Transverse colon (tissue), 4 donors: ENCODE measurements at regions not wholly inside any gene's neighbourhood (a gene's known extent, or its start where the extent isn't known, plus 50 kb on each side); places are given as distances from the start of the nearest gene placed in this dataset.

Experiments
- DNase-seq: peaks from one replicate; pipeline ENCODE4 v3.0.0-alpha.2; 2019
- H3K27ac ChIP-seq, 4 donors: fragments of 200-600 bp; sonication (generic); 2 replicates each; pipeline ENCODE4 v1.5.1; 2016 to 2018; ENCODE audit warnings: inconsistent platforms in 4 of 4
- H3K27me3 ChIP-seq: fragments of 200-600 bp; sonication (generic); 2 replicates; pipeline ENCODE4 v1.5.1; 2017; ENCODE audit warnings: inconsistent platforms
- H3K36me3 ChIP-seq, 4 donors: fragments of 200-600 bp; sonication (generic); 2 replicates each; pipeline ENCODE4 v1.5.1; 2017 to 2019; ENCODE audit warnings: inconsistent platforms in 4 of 4
- H3K4me1 ChIP-seq, 4 donors: fragments of 200-600 bp; sonication (generic); 2 replicates each; pipeline ENCODE4 v1.5.1; 2017 to 2020; ENCODE audit warnings: inconsistent platforms in 4 of 4
- H3K4me3 ChIP-seq, 4 donors: fragments of 200-600 bp; sonication (generic); 1 replicate in 1 of 4; 2 replicates in 3 of 4; pipeline versions ENCODE4 v1.5.1 to v1.6.1; 2017 to 2019; ENCODE audit warnings: inconsistent platforms in 4 of 4
- H3K9me3 ChIP-seq, 2 donors: fragments of 200-600 bp; sonication (generic); 2 replicates each; pipeline ENCODE4 v1.5.1; 2017 to 2019; ENCODE audit warnings: inconsistent platforms in 2 of 2
- EP300 ChIP-seq: sonication (generic); formaldehyde crosslinking; IDR thresholded peaks from one replicate; pipeline ENCODE4 v1.6.1; 2017; ENCODE audit warnings: antibody characterized with exemption, low read depth
- POLR2A ChIP-seq: fragments of 450-650 bp; IDR thresholded peaks from one replicate; pipeline ENCODE4 v1.6.1; 2016; ENCODE audit warnings: antibody characterized with exemption, mild to moderate bottlenecking, moderate library complexity
- POLR2AphosphoS5 ChIP-seq, 3 donors: sonication (generic); formaldehyde crosslinking; IDR thresholded peaks; one replicate each; pipeline ENCODE4 v1.6.1; 2016; ENCODE audit warnings: antibody characterized with exemption in 3 of 3
- WGBS, 2 donors: methylation state at CpG; one replicate each; pipeline ENCODE4 v1.1.5; 2018; ENCODE audit warnings: low coverage in 1 of 2; 5-methylcytosine and 5-hydroxymethylcytosine counted together
- in situ Hi-C, 4 donors: fragments of 200-750 bp; cut with MboI; loops; one replicate each; pipeline versions ENCODE4 v1.15.0 to v1.15.1; 2017; ENCODE audit warnings: low sequenced_read_pairs in 3 of 4, low pct_ligation_motif_present in 1 of 4, low pct_unique_long_range_greater_than_20kb in 1 of 4
- intact Hi-C: fragments of 100-400 bp; cut with DNase I; formaldehyde crosslinking; loops from one replicate; pipeline ENCODE4 v1.15.1; 2023; ENCODE audit warnings: low total_unique reads
- TF ChIP-seq, protein P1 (sequence below), 5 experiments: fragments of 200-600 bp in 3 of 5; fragments of 450-650 bp in 2 of 5; sonication (generic) in 3 of 5; IDR thresholded peaks; 1 replicate in 2 of 5; 2 replicates in 3 of 5; pipeline ENCODE4 v1.5.1; 2016 to 2017; ENCODE audit warnings: antibody characterized with exemption in 5 of 5, inconsistent platforms in 3 of 5, mild to moderate bottlenecking in 2 of 5, moderate library complexity in 1 of 5

DNA sequence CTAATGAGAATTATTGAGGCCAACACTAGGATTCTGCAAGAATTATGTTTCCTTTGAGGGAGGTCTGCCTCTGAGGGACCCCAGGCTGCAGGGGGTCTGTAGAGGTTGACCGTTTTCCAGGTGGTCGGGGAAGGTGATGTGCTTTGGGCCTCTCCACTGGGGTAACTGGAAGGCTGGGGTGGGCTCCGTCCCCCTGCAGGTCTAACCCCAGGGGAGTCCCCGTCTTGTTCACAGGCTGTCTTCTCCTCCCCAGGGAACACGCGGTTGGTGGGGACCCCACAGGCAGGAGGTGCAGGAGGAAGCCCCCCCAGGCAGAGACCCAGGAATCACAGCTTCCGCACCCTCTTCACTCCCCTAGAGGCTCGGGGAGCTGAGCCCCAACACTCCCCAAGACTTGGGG is 726.4 kb downstream of the BRD1 start:
- no peak for DNase-seq
- Histone ChIP-seq H3K4me1 (no peaks in the 10 kb centered on the region), H3K9me3 (no peaks in the 10 kb centered on the region), H3K4me3 (no peak overlapping the region), H3K27me3 (peaks cover 10% of the 10 kb centered on the region), H3K36me3 (no peaks in the 10 kb centered on the region), H3K27ac (no peak overlapping the region)
- intact Hi-C loops (no loop called here), in situ Hi-C loops (no loop called here)
- 77% methylated on average over 8 of the region's 8 CpGs; no CpG with 5 or more reads in 1 of the 2 donors for WGBS, 2 donors
- TF ChIP-seq POLR2AphosphoS5 (IDR thresholded peaks at IDR 0.05) (no peak), EP300 (no peak)

DNA sequence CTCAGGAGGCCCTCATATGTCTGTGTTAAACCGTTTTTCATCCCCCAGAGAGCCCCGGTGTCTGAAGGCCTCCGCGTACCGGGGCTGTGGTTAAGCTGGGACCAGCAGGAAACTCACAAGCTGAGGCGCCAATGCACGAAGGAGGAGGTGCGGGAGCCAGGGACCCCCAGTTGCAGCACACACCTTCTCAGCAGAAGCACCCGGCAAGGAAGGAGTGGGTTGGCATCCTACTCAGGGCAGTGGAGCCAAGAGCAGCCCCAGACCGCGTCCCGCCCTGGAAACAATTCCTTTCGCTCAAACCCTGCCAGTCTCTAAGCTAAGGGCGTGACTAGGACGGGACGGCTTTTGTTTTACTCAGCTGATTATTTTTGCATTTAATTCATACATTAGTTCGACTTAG is 726.9 kb downstream of the BRD1 start:
- in situ Hi-C loops, result no loop called here
- Histone ChIP-seq H3K4me3 (no peak overlapping the region), H3K27ac (no peak overlapping the region), H3K4me1 (no peaks in the 10 kb centered on the region), H3K27me3 (peaks cover 8% of the 10 kb centered on the region), H3K36me3 (no peaks in the 10 kb centered on the region), H3K9me3 (no peaks in the 10 kb centered on the region)
- TF ChIP-seq POLR2A (no peak), EP300 (no peak), POLR2AphosphoS5 (IDR thresholded peaks at IDR 0.05) (no peak)
- TF ChIP-seq, protein P1, sequence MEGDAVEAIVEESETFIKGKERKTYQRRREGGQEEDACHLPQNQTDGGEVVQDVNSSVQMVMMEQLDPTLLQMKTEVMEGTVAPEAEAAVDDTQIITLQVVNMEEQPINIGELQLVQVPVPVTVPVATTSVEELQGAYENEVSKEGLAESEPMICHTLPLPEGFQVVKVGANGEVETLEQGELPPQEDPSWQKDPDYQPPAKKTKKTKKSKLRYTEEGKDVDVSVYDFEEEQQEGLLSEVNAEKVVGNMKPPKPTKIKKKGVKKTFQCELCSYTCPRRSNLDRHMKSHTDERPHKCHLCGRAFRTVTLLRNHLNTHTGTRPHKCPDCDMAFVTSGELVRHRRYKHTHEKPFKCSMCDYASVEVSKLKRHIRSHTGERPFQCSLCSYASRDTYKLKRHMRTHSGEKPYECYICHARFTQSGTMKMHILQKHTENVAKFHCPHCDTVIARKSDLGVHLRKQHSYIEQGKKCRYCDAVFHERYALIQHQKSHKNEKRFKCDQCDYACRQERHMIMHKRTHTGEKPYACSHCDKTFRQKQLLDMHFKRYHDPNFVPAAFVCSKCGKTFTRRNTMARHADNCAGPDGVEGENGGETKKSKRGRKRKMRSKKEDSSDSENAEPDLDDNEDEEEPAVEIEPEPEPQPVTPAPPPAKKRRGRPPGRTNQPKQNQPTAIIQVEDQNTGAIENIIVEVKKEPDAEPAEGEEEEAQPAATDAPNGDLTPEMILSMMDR (IDR thresholded peaks at IDR 0.05), result no peak
- WGBS, 2 donors, result 61 to 100% methylated on average over 1 to 17 of the region's 17 CpGs
- no peak for DNase-seq
- intact Hi-C loops, result no loop called here

DNA sequence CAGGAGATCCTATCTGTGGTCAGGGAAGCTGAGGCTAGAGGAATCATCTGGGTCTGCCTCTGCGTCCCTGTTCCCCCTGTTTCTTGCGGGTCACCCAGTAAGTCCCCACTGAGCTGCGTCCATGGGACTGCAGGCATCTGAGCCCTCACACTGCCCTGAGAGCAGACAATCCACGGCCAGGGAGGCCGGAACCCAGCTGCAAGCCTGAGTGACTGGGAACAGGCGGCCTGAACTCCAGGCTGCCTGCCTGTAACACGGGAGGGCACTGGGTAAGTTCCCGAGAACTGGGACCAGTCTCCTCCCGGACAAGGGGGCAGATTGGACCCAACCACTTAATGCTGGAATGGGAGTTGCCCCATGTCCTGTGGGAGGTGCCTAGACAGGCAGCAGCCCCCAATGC is 727.4 kb downstream of the BRD1 start:
- Histone ChIP-seq H3K36me3 (no peaks in the 10 kb centered on the region), H3K4me1 (no peaks in the 10 kb centered on the region), H3K27me3 (peaks cover 3% of the 10 kb centered on the region), H3K4me3 (no peak overlapping the region), H3K9me3 (no peaks in the 10 kb centered on the region), H3K27ac (no peak overlapping the region)
- TF ChIP-seq, protein P1 (IDR thresholded peaks at IDR 0.05), result no peak
- no peak for TF ChIP-seq EP300
- TF ChIP-seq POLR2AphosphoS5 (IDR thresholded peaks at IDR 0.05), result no peak
- TF ChIP-seq POLR2A, result no peak
- in situ Hi-C loops, result no loop called here
- intact Hi-C loops, result no loop called here
- no peak for DNase-seq
- WGBS, 2 donors, result 61% methylated on average over 9 of the region's 9 CpGs; no CpG with 5 or more reads in 1 of the 2 donors

DNA sequence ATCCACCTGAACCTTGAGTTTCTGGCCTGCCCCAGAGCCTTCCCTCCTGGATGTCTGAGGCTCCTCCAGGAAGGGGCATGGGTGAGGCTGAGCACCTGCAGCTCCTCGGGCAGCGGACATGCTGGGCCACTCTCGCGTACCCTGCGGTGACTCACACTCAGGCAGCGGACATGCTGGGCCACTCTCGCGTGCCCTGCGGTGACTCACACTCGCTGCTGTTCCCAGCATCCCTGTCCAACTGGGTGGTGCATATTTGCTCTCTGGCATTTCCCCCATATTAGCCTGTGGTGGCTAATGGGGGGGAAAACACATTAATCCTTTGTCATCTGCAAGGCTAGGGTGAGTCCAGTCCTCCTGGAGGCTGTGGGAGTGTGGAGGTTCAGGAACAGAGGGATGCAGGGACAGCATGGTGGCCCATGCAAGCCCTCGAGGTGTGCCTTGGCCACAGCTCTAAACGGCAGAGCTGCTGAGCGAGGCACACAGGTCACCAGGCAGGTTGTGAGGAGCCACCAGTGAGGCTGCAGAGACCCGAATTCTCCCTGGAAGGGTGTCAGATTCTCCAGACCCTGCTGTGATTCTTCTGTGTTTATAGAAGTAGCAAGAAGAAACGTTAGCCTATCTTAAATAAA is 728.1 kb downstream of the BRD1 start:
- TF ChIP-seq EP300 (no peak), POLR2AphosphoS5 (IDR thresholded peaks at IDR 0.05) (no peak), POLR2A (no peak)
- TF ChIP-seq, protein P1 (IDR thresholded peaks at IDR 0.05), result no peak
- WGBS, 2 donors, result 6 to 67% methylated on average over 2 to 14 of the region's 15 CpGs
- H3K9me3 ChIP-seq, result no peaks in the 10 kb centered on the region
- in situ Hi-C loops, result no loop called here
- no peak overlapping the region for H3K27ac ChIP-seq
- no peaks in the 10 kb centered on the region for H3K4me1 ChIP-seq
- DNase-seq, result no peak
- intact Hi-C loops, result no loop called here
- H3K4me3 ChIP-seq, result no peak overlapping the region
- H3K27me3 ChIP-seq, result no peaks in the 10 kb centered on the region
- no peaks in the 10 kb centered on the region for H3K36me3 ChIP-seq

DNA sequence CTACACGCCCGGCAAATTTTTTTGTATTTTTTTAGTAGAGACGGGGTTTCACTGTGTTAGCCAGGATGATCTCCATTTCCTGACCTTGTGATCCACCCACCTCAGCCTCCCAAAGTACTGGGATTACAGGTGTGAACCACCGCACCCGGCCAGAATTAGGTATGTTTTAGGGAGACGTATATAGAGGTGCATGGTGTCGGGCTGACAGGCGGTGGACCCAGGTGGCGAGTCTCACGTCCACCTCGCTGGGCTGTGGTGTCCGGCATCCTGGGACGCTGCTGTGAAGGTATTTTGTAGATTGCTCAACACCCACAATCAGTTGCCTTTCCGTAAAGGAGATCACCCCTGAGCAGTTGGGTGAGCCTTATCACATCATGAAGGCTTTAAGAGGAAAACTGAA is 728.6 kb downstream of the BRD1 start:
- TF ChIP-seq POLR2A (no peak), POLR2AphosphoS5 (IDR thresholded peaks at IDR 0.05) (no peak), EP300 (no peak)
- TF ChIP-seq, protein P1 (IDR thresholded peaks at IDR 0.05), result no peak
- Histone ChIP-seq H3K27me3 (no peaks in the 10 kb centered on the region), H3K4me1 (no peaks in the 10 kb centered on the region), H3K4me3 (no peak overlapping the region), H3K27ac (no peak overlapping the region), H3K36me3 (no peaks in the 10 kb centered on the region), H3K9me3 (no peaks in the 10 kb centered on the region)
- no peak for DNase-seq
- intact Hi-C loops (no loop called here), in situ Hi-C loops (no loop called here)
- 80 to 92% methylated on average over 3 to 14 of the region's 14 CpGs for WGBS, 2 donors
